HEK293 (cell line): ENCODE measurements at regions not wholly inside any gene's neighbourhood (a gene's known extent, or its start where the extent isn't known, plus 50 kb on each side); places are given as distances from the start of the nearest gene placed in this dataset.

Experiments used
- ATF2 ChIP-seq: fragments of 450-650 bp; formaldehyde crosslinking; IDR thresholded peaks from 2 replicates; pipeline ENCODE4 v1.5.1; 2016; ENCODE audit warnings: missing biosample characterization, missing genetic modification characterization, low read depth
- CTCF ChIP-seq: fragments of 450-650 bp; formaldehyde crosslinking; IDR thresholded peaks from 2 replicates; pipeline ENCODE4 v1.5.1; 2016; ENCODE audit warnings: missing biosample characterization, missing genetic modification characterization
- GLIS2 ChIP-seq: fragments of 450-650 bp; formaldehyde crosslinking; IDR thresholded peaks from 2 replicates; pipeline ENCODE4 v1.5.1; 2016; ENCODE audit warnings: missing biosample characterization, missing genetic modification characterization
- KLF10 ChIP-seq: fragments of 450-650 bp; IDR thresholded peaks from 2 replicates; pipeline ENCODE4 v1.5.1; 2018; ENCODE audit warnings: missing biosample characterization, mild to moderate bottlenecking, missing genetic modification characterization
- PRDM1 ChIP-seq: fragments of 450-650 bp; formaldehyde crosslinking; IDR thresholded peaks from 2 replicates; pipeline ENCODE4; 2016; ENCODE audit warnings: missing biosample characterization, missing genetic modification characterization
- ZFP3 ChIP-seq: fragments of 450-650 bp; formaldehyde crosslinking; IDR thresholded peaks from 2 replicates; pipeline ENCODE4 v1.5.1; 2016; ENCODE audit warnings: low read depth, missing biosample characterization, missing genetic modification characterization
- ZNF561 ChIP-seq: fragments of 450-650 bp; IDR thresholded peaks from 2 replicates; pipeline ENCODE4 v1.5.1; 2018; ENCODE audit warnings: missing biosample characterization, missing genetic modification characterization, borderline replicate concordance
- ZNF792 ChIP-seq: fragments of 450-650 bp; formaldehyde crosslinking; IDR thresholded peaks from 2 replicates; pipeline ENCODE4 v1.5.1; 2016; ENCODE audit warnings: missing biosample characterization, missing genetic modification characterization

DNA sequence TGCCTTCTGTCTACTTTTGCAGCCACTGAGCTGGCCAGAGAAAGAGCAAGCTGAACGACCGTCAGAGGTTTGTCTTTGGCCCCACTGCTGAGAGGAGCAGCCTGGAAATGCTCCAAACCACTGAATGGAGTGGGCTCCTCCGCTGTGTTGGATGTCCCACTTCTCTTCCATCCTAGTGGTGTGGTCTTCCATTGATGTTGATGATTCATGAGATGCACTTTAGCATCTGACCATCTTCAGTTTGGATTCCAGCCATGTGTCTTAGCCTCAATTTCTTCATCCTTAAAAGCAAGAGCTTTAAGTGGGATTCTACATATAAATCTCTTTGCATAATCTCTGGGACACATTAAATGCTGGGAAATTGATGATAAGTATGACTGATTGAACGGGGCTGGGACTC lies 276.9 kb downstream of the SIPA1L2 start:
- TF ChIP-seq ZFP3 (tag by site-specific recombination) (no peak), PRDM1 (tag by site-specific recombination) (no peak), CTCF (no peak), ZNF792 (tag by site-specific recombination) (no peak), GLIS2 (no peak), ZNF561 (tag by site-specific recombination) (no peak), ATF2 (no peak), KLF10 (tag by site-specific recombination) (no peak)
